HG03103 (cell line): ENCODE measurements at regions not wholly inside any gene's neighbourhood (a gene's known extent, or its start where the extent isn't known, plus 50 kb on each side); places are given as distances from the start of the nearest gene placed in this dataset.

Source experiments
- ATAC-seq: cut with Tn5 transposase; IDR thresholded peaks from one replicate; pipeline ENCODE4 v1.9.1; 2021; ENCODE audit warnings: low read depth; ENCODE audit not compliant: unreplicated experiment

- ATAC-seq = no peak
These were observed 327.6 kb downstream of the CYRIA start for GRCh38 chr2:16338026-16338425.

- ATAC-seq = no peak
These were observed 328.7 kb downstream of the CYRIA start for GRCh38 chr2:16336916-16337315.

DNA sequence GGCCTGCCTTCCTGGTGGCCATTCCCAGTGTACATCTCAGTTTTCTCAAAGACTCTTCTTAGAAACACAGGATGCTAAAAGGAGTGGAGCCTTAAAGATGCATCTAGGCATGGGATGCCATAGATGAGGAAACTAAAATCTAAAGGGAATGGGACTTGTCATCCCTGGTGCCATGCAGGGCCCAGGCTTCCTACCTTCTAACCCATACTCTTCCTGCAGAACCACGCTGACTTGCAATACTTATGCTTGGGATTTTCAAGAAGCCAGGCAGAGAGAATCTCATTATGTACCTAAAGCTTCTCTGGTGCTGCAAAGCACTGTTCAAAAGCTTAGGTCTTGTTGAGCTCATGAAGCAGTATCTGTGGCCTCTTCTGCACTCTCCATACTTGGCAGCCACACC, 329.1 kb downstream of the CYRIA start:
- no peak for ATAC-seq

DNA sequence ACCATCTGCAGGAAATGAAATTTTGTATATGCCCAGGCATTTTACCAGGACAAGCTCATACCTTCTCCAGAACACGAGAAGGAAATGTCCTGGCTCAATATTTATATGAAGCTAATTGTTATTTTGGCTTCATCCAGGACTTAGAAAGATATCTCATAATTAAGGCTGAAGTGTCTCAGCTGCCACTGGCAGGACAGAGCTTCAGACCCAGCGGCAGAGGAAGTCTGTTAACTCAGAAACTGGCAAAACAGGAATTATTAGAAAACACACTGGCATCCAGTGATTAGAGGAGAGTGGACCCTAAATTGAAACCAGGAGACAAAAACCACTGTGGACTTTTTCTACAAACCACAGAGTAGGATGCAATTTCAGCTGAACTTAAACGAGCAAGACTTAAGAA, 329.7 kb downstream of the CYRIA start:
- ATAC-seq = no peak

- no peak for ATAC-seq
These were observed 330.1 kb downstream of the CYRIA start for GRCh38 chr2:16335604-16335930.

DNA sequence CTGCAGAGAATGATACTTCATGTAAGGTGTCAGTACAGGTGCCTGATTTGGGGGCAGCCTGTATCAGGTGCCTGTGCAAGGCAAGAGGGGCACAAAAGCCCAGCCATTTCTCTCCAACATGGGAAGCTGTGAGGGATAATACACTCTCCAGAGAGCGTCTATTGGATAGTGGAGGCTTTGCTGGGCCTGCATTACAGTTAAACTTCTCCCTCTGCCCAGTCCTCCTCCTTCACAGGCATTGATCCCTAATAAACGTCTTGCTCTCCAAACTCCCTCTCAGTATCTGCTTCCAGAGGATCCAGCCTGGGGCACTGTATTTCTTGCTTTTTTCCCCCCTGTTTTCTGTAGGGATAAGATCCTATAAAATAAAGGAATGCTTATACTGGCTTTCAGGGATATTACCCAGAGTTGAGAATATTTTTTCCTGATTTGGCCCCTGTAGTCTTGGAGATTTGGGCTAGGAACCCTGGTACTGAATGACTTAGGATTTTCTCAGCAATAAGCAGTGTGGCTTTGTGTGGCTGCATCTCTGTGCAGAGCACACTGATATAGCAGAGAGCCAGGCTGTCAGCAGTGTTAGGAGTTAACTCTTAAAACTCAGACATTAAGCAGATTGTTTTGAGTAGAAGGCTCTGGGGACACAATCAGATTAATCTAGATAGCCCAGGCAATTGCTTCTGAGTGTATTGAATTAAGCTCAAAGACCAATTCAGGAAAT, 330.6 kb downstream of the CYRIA start:
- ATAC-seq = no peak

DNA sequence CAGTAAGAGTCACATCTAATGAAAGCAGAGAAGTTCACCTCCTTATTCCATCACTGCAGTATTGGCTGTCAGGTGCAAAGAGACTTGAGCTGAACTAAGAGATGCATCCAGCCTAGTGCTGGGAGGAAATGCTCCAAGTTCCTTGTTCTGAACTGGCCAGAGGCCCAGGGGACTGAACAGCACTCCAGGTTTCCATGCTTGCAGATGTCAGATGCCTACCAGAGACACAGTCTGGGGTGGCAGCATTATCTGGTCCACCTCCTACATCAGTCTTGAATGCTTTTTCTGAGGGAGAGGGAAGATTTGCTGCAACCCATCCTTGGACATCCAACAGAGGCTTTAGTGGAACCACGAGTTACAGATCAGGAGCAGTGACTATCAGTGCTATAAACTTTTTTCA, 331.3 kb downstream of the CYRIA start:
- no peak for ATAC-seq

GRCh38 chr2:16333681-16334080, 332.0 kb downstream of the CYRIA start:
- ATAC-seq = no peak

GRCh38 chr2:16332681-16333557, 332.7 kb downstream of the CYRIA start:
- no peak for ATAC-seq

GRCh38 chr2:16331772-16332171, 333.9 kb downstream of the CYRIA start:
- ATAC-seq = no peak

DNA sequence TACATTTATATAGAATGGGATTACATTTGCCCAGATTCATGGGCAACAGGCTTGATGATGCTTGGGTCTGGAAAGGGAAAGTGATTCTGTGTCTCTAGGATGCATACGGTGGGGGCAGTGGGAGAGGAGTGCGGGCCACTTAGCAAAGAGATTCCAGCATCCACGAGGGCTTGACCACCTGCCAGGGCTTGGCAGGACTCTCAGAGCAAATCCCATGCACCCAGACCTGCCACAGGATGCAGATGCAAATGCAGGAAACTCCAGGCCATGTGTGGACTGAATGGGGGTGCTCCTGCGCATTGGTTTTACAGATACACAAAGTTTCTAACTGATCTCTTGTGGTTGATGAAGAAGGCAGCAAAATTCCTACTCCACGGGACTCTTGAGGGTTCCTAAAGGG, 334.7 kb downstream of the CYRIA start:
- ATAC-seq = no peak

- no peak for ATAC-seq
These were observed 335.1 kb downstream of the CYRIA start for GRCh38 chr2:16330571-16330970.

DNA sequence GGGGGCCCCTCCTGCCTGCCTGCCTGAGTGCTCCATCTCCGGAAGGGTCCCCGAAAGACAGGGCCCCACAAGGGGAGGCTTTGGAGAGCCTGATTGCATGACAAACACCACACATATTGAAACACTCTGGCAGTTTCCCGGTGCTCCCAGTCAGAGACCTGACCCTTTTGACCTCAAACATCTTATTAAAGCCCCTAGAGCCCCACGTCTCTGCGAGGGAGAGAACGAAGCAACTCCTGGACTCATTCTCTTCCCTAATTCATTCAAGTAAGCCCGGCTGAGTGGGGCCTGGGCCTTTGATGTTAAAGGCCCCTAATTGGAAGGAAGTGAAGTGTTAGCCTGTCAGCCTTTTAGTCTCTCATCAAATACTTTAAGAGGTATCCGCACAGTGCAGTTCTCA, 335.6 kb downstream of the CYRIA start:
- ATAC-seq = no peak

- no peak for ATAC-seq
These were observed 336.2 kb downstream of the CYRIA start for GRCh38 chr2:16329421-16329820.

- no peak for ATAC-seq
These were observed 337.0 kb downstream of the CYRIA start for GRCh38 chr2:16328521-16329190.

DNA sequence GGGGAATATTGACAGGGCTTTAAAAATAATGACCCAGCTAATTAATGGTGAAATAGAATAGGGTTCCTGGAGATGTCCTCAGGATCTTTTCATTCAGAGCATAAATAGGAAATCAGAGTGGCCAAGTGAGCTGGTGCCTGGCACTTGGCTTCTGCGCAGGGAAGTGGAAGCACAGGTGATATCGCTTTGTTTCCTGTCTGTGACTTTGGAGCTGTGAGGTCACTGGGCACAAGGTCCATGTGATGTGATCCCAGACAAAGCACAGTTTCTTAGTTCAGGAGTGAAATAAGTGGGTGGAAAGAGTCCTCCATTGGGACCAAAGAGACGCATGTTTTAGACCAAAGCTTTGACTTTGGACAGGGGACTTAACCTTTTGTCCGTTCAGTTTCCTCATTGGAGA, 338.3 kb downstream of the CYRIA start:
- no peak for ATAC-seq

- no peak for ATAC-seq
These were observed 338.8 kb downstream of the CYRIA start for GRCh38 chr2:16326711-16327300.

GRCh38 chr2:16325976-16326510, 339.6 kb downstream of the CYRIA start:
- no peak for ATAC-seq

- no peak for ATAC-seq
These were observed 340.3 kb downstream of the CYRIA start for GRCh38 chr2:16325016-16325975.

DNA sequence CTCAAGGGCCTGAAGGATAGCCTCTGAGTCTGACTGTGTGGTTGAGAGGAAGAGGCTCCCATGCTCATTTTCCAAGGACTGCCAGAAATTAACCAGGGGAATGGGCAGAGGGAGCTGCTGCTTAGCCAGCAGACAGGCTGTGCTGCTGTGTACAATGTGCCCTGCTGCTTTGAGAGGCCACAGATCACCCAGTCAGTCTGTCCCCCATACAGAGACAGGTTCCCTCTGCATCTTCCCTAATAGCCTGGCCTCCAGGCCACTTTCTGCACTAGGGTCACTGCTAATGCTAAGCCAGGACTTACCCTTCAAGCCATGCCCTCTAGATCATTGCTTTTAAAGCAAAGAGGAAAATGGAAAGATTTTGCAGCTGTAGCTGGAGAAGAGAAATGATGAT, 341.1 kb downstream of the CYRIA start:
- ATAC-seq = no peak
